Activated CD8-positive, alpha-beta T cell treated with anti-CD3 and anti-CD28 coated beads for 36 hours (primary cell): ENCODE measurements at regions not wholly inside any gene's neighbourhood (a gene's known extent, or its start where the extent isn't known, plus 50 kb on each side); places are given as distances from the start of the nearest gene placed in this dataset.

Experiments used
- ATAC-seq: fragments of 200-7000 bp; cut with Tn5 transposase; one replicate; pipeline ENCODE4 v1.10.0; 2021; ENCODE audit warnings: mild to moderate bottlenecking, moderate library complexity
- CTCF ChIA-PET: fragments of 350-600 bp; sonication (Branson Sonifier 250); formaldehyde crosslinking; loops from one replicate; lab custom pipeline; 2021; ENCODE audit warnings: antibody characterized with exemption; lab: Charles Lee
- POLR2A ChIA-PET: fragments of 350-600 bp; sonication (Branson Sonifier 250); formaldehyde crosslinking; loops from one replicate; lab custom pipeline; 2021; ENCODE audit warnings: antibody characterized with exemption; lab: Charles Lee
- DNase-seq: peaks from one replicate; pipeline ENCODE4 v3.0.0-alpha.2; 2020
- H3K27ac Mint-ChIP-seq: one replicate; pipeline ENCODE4 v1.8.0; 2021; ENCODE audit warnings: mild to moderate bottlenecking, mixed read lengths
- H3K27me3 Mint-ChIP-seq: one replicate; pipeline ENCODE4 v1.8.0; 2021; ENCODE audit warnings: mixed read lengths
- H3K36me3 Mint-ChIP-seq: one replicate; pipeline ENCODE4 v1.8.0; 2021; ENCODE audit warnings: low read depth, mixed read lengths
- H3K4me1 Mint-ChIP-seq: one replicate; pipeline ENCODE4 v1.8.0; 2021; ENCODE audit warnings: low read depth, mixed read lengths
- H3K4me3 Mint-ChIP-seq: one replicate; pipeline ENCODE4 v1.8.0; 2021; ENCODE audit warnings: mild to moderate bottlenecking, moderate library complexity, mixed read lengths
- H3K9me3 Mint-ChIP-seq: one replicate; pipeline ENCODE4 v1.8.0; 2021; ENCODE audit warnings: mixed read lengths
- CTCF ChIP-seq: fragments of 200-600 bp; IDR thresholded peaks from one replicate; pipeline ENCODE4 v1.8.0; 2022; ENCODE audit warnings: antibody characterized with exemption, mild to moderate bottlenecking
- intact Hi-C: fragments of 100-400 bp; cut with micrococcal nuclease; formaldehyde crosslinking; loops from one replicate; pipeline ENCODE4 v1.10.0; 2022

DNA sequence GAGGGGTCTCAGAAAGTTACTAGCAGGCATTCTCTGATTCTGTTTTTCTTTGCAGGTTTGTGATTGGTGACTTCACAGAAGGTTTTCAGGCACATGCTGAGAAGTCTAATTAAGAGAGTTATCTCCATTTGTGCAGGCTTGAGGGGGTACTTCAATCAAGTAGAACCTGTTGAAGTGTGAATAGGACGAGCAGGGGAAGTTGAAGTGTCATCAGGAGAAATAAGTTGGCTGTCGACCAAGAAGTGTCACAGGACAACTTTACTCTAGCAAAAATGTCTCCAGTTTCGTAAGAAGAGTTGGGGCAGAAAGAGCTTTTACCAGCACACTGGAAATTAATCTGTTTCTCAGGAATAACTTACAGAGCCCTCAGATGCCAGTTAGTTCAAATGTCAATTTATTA is 576.5 kb upstream of the SLITRK5 start:
- Mint-ChIP-seq H3K9me3 (no peaks in the 10 kb centered on the region), H3K4me3 (no peak overlapping the region), H3K4me1 (no peaks in the 10 kb centered on the region), H3K27me3 (no peaks in the 10 kb centered on the region), H3K27ac (no peak overlapping the region), H3K36me3 (no peaks in the 10 kb centered on the region)
- ATAC-seq (no peak), DNase-seq (no peak)
- no peak for TF ChIP-seq CTCF
- ChIA-PET POLR2A (no interaction called here), CTCF (no interaction called here)
- intact Hi-C loops = no loop called here

DNA sequence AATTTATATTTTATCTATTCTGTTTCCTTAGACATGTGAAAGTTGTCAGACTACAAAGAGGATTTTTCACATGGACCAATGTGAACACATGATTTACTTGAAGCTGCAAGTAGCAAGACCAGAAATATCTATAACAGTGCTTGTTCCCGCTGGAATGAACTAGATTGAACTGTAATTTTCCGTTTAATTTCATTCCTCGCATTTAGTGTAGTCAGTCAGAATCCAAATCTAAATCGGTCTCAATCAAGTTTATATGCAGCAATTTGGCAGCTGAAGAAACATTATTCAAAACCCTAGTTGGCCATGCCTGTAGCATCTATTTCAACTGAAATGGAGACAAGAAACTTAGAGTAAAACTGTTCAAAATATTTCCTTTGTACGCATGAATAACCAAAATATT is 570.7 kb upstream of the SLITRK5 start:
- Mint-ChIP-seq H3K4me1 (no peaks in the 10 kb centered on the region), H3K9me3 (peaks cover 2% of the 10 kb centered on the region), H3K36me3 (no peaks in the 10 kb centered on the region), H3K4me3 (no peak overlapping the region), H3K27me3 (no peaks in the 10 kb centered on the region), H3K27ac (no peak overlapping the region)
- DNase-seq = no peak
- ChIA-PET POLR2A (no interaction called here), CTCF (no interaction called here)
- no peak for TF ChIP-seq CTCF
- intact Hi-C loops = no loop called here
- ATAC-seq = no peak

DNA sequence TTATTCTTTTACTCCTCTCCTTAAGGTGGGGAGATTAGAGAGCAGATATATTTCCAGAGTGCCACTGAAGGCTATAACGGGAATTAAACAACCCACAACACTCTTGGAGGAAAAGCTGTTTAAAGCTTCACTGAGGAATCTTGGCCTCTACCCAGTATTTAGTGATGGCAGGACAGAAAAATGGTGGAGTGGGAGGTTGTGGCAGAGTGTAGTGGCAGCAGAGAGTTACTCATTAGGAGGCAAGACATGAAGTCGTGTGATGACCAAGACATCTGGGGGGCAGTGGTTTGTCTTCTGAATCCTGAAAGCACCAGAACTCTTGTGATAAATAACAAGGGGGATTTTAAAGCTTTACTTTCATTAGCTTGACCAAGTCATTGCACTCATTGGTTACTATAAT is 563.5 kb upstream of the SLITRK5 start:
- no peak for ATAC-seq
- POLR2A ChIA-PET = interaction anchor here (0.6 kb wide), 1 partner anchor 799 kb away, joined by 3 read pairs; no protein-coding TSS in a partner anchor
- CTCF ChIA-PET = no interaction called here
- no peak for DNase-seq
- intact Hi-C loops = no loop called here
- no peaks in the 10 kb centered on the region for H3K36me3 Mint-ChIP-seq
- no peak overlapping the region for H3K4me3 Mint-ChIP-seq
- H3K9me3 Mint-ChIP-seq = no peaks in the 10 kb centered on the region
- no peak overlapping the region for H3K27ac Mint-ChIP-seq
- TF ChIP-seq CTCF = no peak
- H3K4me1 Mint-ChIP-seq = no peaks in the 10 kb centered on the region
- H3K27me3 Mint-ChIP-seq = no peaks in the 10 kb centered on the region

- no peaks in the 10 kb centered on the region for H3K4me1 Mint-ChIP-seq
- intact Hi-C loops = no loop called here
- H3K27ac Mint-ChIP-seq = no peak overlapping the region
- POLR2A ChIA-PET = no interaction called here
- no peak for TF ChIP-seq CTCF
- no peaks in the 10 kb centered on the region for H3K36me3 Mint-ChIP-seq
- H3K27me3 Mint-ChIP-seq = no peaks in the 10 kb centered on the region
- no peak for ATAC-seq
- H3K9me3 Mint-ChIP-seq = peaks cover 1% of the 10 kb centered on the region
- no peak for DNase-seq
- no peak overlapping the region for H3K4me3 Mint-ChIP-seq
- CTCF ChIA-PET = no interaction called here
Observed at GRCh38 chr13:87120476-87120875, 550.7 kb upstream of the SLITRK5 start.

GRCh38 chr13:87122551-87122950 is 548.6 kb upstream of the SLITRK5 start:
- H3K4me1 Mint-ChIP-seq = no peaks in the 10 kb centered on the region
- no peak overlapping the region for H3K27ac Mint-ChIP-seq
- ATAC-seq = no peak
- H3K9me3 Mint-ChIP-seq = no peaks in the 10 kb centered on the region
- no peaks in the 10 kb centered on the region for H3K27me3 Mint-ChIP-seq
- no peaks in the 10 kb centered on the region for H3K36me3 Mint-ChIP-seq
- intact Hi-C loops = no loop called here
- no peak for TF ChIP-seq CTCF
- no peak for DNase-seq
- POLR2A ChIA-PET = no interaction called here
- no peak overlapping the region for H3K4me3 Mint-ChIP-seq
- CTCF ChIA-PET = no interaction called here
